Mesenchymal stem cell (in vitro differentiated cells and primary cell): ENCODE measurements at regions not wholly inside any gene's neighbourhood (a gene's known extent, or its start where the extent isn't known, plus 50 kb on each side); places are given as distances from the start of the nearest gene placed in this dataset.

Source experiments
- DNase-seq: peaks from one replicate; pipeline ENCODE4 v3.0.0-alpha.2; 2013
- H2AFZ ChIP-seq: one replicate; pipeline ENCODE4 v1.6.1; 2013; ENCODE audit warnings: low read depth, mild to moderate bottlenecking, control low read depth, inconsistent platforms, low read length, moderate library complexity
- H2AK5ac ChIP-seq: 2 replicates; pipeline ENCODE4 v1.6.1; 2013; ENCODE audit warnings: low read length, moderate library complexity, mild to moderate bottlenecking, inconsistent platforms; ENCODE audit not compliant: severe bottlenecking
- H2BK120ac ChIP-seq: one replicate; pipeline ENCODE4 v1.6.1; 2013; ENCODE audit warnings: low read depth, mild to moderate bottlenecking, inconsistent platforms, low read length, moderate library complexity
- H2BK12ac ChIP-seq, 2 experiments: one replicate each; pipeline ENCODE4 v1.6.1; 2013; ENCODE audit warnings: inconsistent platforms in 2 of 2, low read length in 2 of 2, mild to moderate bottlenecking in 2 of 2, moderate library complexity in 2 of 2, control low read depth in 1 of 2
- H2BK15ac ChIP-seq: one replicate; pipeline ENCODE4 v1.6.1; 2013; ENCODE audit warnings: mild to moderate bottlenecking, low read depth, inconsistent platforms; ENCODE audit not compliant: poor library complexity, severe bottlenecking
- H2BK5ac ChIP-seq: 2 replicates; pipeline ENCODE4 v1.6.1; 2013; ENCODE audit warnings: low read depth, mild to moderate bottlenecking, low read length, control low read depth, inconsistent platforms; ENCODE audit not compliant: poor library complexity, severe bottlenecking
- H3K14ac ChIP-seq, 2 experiments: one replicate each; pipeline ENCODE4 v1.6.1; 2013; ENCODE audit warnings: inconsistent platforms in 2 of 2, low read length in 2 of 2, control low read depth in 1 of 2, mild to moderate bottlenecking in 1 of 2, moderate library complexity in 1 of 2
- H3K18ac ChIP-seq, 2 experiments: one replicate each; pipeline ENCODE4 v1.6.1; 2013; ENCODE audit warnings: inconsistent platforms in 2 of 2, low read length in 2 of 2, control low read depth in 1 of 2, low read depth in 1 of 2, mild to moderate bottlenecking in 1 of 2
- H3K23ac ChIP-seq, 2 experiments: one replicate each; pipeline ENCODE4 v1.6.1; 2013; ENCODE audit warnings: inconsistent platforms in 2 of 2, low read length in 2 of 2, mild to moderate bottlenecking in 2 of 2, moderate library complexity in 2 of 2, control low read depth in 1 of 2
- H3K27ac ChIP-seq: 2 replicates; pipeline ENCODE4 v1.5.1; 2013; ENCODE audit warnings: mild to moderate bottlenecking, moderate library complexity, low read length, control low read depth, inconsistent platforms; ENCODE audit not compliant: poor library complexity, severe bottlenecking
- H3K27me3 ChIP-seq, 2 experiments: 2 replicates each; pipeline versions ENCODE4 v1.6.1 to v1.7.0; 2013; ENCODE audit warnings: low read length in 2 of 2, mild to moderate bottlenecking in 2 of 2, moderate library complexity in 2 of 2, control low read depth in 1 of 2, inconsistent platforms in 1 of 2; ENCODE audit not compliant: control insufficient read depth in 1 of 2, insufficient read depth in 1 of 2
- H3K36me3 ChIP-seq, 2 experiments: 2 replicates each; pipeline versions ENCODE4 v1.6.1 to v1.7.0; 2013; ENCODE audit warnings: low read length in 2 of 2, control low read depth in 1 of 2, inconsistent platforms in 1 of 2, low read depth in 1 of 2, mild to moderate bottlenecking in 1 of 2; ENCODE audit not compliant: insufficient read depth in 2 of 2, control insufficient read depth in 1 of 2
- H3K4ac ChIP-seq, 2 experiments: one replicate each; pipeline ENCODE4 v1.6.1; 2013; ENCODE audit warnings: inconsistent platforms in 2 of 2, low read length in 2 of 2, mild to moderate bottlenecking in 2 of 2, moderate library complexity in 2 of 2, control low read depth in 1 of 2, low read depth in 1 of 2
- H3K4me1 ChIP-seq: 2 replicates; pipeline ENCODE4 v1.6.1; 2013; ENCODE audit warnings: low read depth, low read length, control low read depth; ENCODE audit not compliant: control insufficient read depth, insufficient read depth
- H3K4me2 ChIP-seq: 2 replicates; pipeline ENCODE4 v1.6.1; 2013; ENCODE audit warnings: low read length, mild to moderate bottlenecking, inconsistent platforms; ENCODE audit not compliant: poor library complexity, severe bottlenecking
- H3K4me3 ChIP-seq, 2 experiments: 2 replicates each; pipeline versions ENCODE4 v1.5.1 to v1.7.0; 2013; ENCODE audit warnings: low read length in 2 of 2, mild to moderate bottlenecking in 2 of 2, control low read depth in 1 of 2, low read depth in 1 of 2; ENCODE audit not compliant: insufficient read depth in 1 of 2
- H3K79me1 ChIP-seq: replicated peaks from 2 replicates; pipeline ENCODE4 v1.6.1; 2013; ENCODE audit warnings: mild to moderate bottlenecking, control low read depth, low read length, inconsistent platforms; ENCODE audit not compliant: poor library complexity, severe bottlenecking
- H3K9ac ChIP-seq: 2 replicates; pipeline ENCODE4 v1.7.0; 2013; ENCODE audit warnings: mild to moderate bottlenecking, low read length, moderate library complexity
- H3K9me3 ChIP-seq: 2 replicates; pipeline ENCODE4 v1.7.0; 2013; ENCODE audit warnings: mild to moderate bottlenecking, low read length; ENCODE audit not compliant: control insufficient read depth
- H4K8ac ChIP-seq: one replicate; pipeline ENCODE4 v1.6.1; 2013; ENCODE audit warnings: inconsistent platforms, mild to moderate bottlenecking, low read length, moderate library complexity
- H4K91ac ChIP-seq: one replicate; pipeline ENCODE4 v1.6.1; 2013; ENCODE audit warnings: mild to moderate bottlenecking, low read length, inconsistent platforms
- WGBS: methylation state at CpG from one replicate; pipeline ENCODE4 v1.1.7; 2013; ENCODE audit warnings: mixed read lengths; 5-methylcytosine and 5-hydroxymethylcytosine counted together

GRCh38 chr6:90456001-90456400 is 130.9 kb downstream of the MAP3K7 start:
- H2BK5ac ChIP-seq, result no peak overlapping the region
- H2BK12ac ChIP-seq, result no peak overlapping the region
- no peak overlapping the region for H2BK120ac ChIP-seq
- H3K27ac ChIP-seq, result no peak overlapping the region
- H4K8ac ChIP-seq, result no peak overlapping the region
- peaks cover 0 to 9% of the 10 kb centered on the region in 2 experiments for H3K27me3 ChIP-seq
- no peak overlapping the region for H3K4ac ChIP-seq
- H2AK5ac ChIP-seq, result no peak overlapping the region
- H3K4me1 ChIP-seq, result no peaks in the 10 kb centered on the region
- no peak overlapping the region for H3K4me3 ChIP-seq
- no peak overlapping the region for H3K14ac ChIP-seq
- no peak overlapping the region for H3K23ac ChIP-seq
- 100% methylated on average over 2 of the region's 3 CpGs for WGBS
- no peak overlapping the region for H3K4me2 ChIP-seq
- no peaks in the 10 kb centered on the region for H3K9me3 ChIP-seq
- H3K9ac ChIP-seq, result no peak overlapping the region
- H3K18ac ChIP-seq, result no peak overlapping the region
- H2AFZ ChIP-seq, result no peak overlapping the region
- H4K91ac ChIP-seq, result no peak overlapping the region
- H3K36me3 ChIP-seq, result no peaks in the 10 kb centered on the region
- DNase-seq, result no peak
- H2BK15ac ChIP-seq, result no peak overlapping the region
- H3K79me1 ChIP-seq, result no peaks in the 10 kb centered on the region

- H3K27ac ChIP-seq, result no peak overlapping the region
Measured at GRCh38 chr6:90454836-90455427, 131.9 kb downstream of the MAP3K7 start.

GRCh38 chr6:90450268-90450953 is 136.5 kb downstream of the MAP3K7 start:
- Histone ChIP-seq H3K18ac (no peak overlapping the region), H4K8ac (no peak overlapping the region), H4K91ac (no peak overlapping the region), H3K4me1 (no peaks in the 10 kb centered on the region), H3K27ac (no peak overlapping the region), H3K27me3 (peaks cover 3 to 4% of the 10 kb centered on the region in 2 experiments), H3K4ac (no peak overlapping the region), H3K79me1 (no peaks in the 10 kb centered on the region), H3K4me3 (no peak overlapping the region), H2BK120ac (no peak overlapping the region), H2BK5ac (no peak overlapping the region), H3K4me2 (no peak overlapping the region), H2BK12ac (no peak overlapping the region), H2AK5ac (no peak overlapping the region), H3K9me3 (no peaks in the 10 kb centered on the region), H3K23ac (no peak overlapping the region), H3K9ac (no peak overlapping the region), H3K14ac (no peak overlapping the region), H2AFZ (no peak overlapping the region), H3K36me3 (no peaks in the 10 kb centered on the region), H2BK15ac (no peak overlapping the region)
- DNase-seq, result no peak
- 37% methylated on average over 4 of the region's 4 CpGs for WGBS

More at GRCh38 chr6:90454836-90455427, 131.9 kb downstream of the MAP3K7 start:
- Histone ChIP-seq H3K18ac (no peak overlapping the region), H3K4me3 (no peak overlapping the region), H3K9me3 (no peaks in the 10 kb centered on the region), H3K27me3 (peaks cover 0 to 12% of the 10 kb centered on the region in 2 experiments), H2AK5ac (no peak overlapping the region), H2BK120ac (no peak overlapping the region), H3K4me2 (no peak overlapping the region), H3K36me3 (no peaks in the 10 kb centered on the region), H2AFZ (no peak overlapping the region), H3K9ac (no peak overlapping the region), H3K4ac (no peak overlapping the region), H3K23ac (no peak overlapping the region), H2BK12ac (no peak overlapping the region), H4K91ac (no peak overlapping the region), H3K14ac (no peak overlapping the region), H2BK5ac (no peak overlapping the region), H4K8ac (no peak overlapping the region), H3K79me1 (no peaks in the 10 kb centered on the region), H2BK15ac (no peak overlapping the region), H3K4me1 (no peaks in the 10 kb centered on the region)
- DNase-seq, result no peak
- 96% methylated on average over 5 of the region's 7 CpGs for WGBS

GRCh38 chr6:90449311-90449710 is 137.6 kb downstream of the MAP3K7 start:
- Histone ChIP-seq H3K4ac (no peak overlapping the region), H2BK5ac (no peak overlapping the region), H2BK12ac (no peak overlapping the region), H3K9ac (no peak overlapping the region), H3K4me2 (no peak overlapping the region), H3K18ac (no peak overlapping the region), H3K4me1 (no peaks in the 10 kb centered on the region), H3K27me3 (peaks cover 3 to 4% of the 10 kb centered on the region in 2 experiments), H2BK15ac (no peak overlapping the region), H3K79me1 (no peaks in the 10 kb centered on the region), H3K23ac (no peak overlapping the region), H3K9me3 (no peaks in the 10 kb centered on the region), H3K27ac (no peak overlapping the region), H4K91ac (no peak overlapping the region), H3K36me3 (no peaks in the 10 kb centered on the region), H3K4me3 (no peak overlapping the region), H2BK120ac (no peak overlapping the region), H2AK5ac (no peak overlapping the region), H4K8ac (no peak overlapping the region), H2AFZ (no peak overlapping the region), H3K14ac (no peak overlapping the region)
- no peak for DNase-seq
- WGBS, result 72% methylated on average over 3 of the region's 5 CpGs
